Neural cell (in vitro differentiated cells): ENCODE measurements at regions not wholly inside any gene's neighbourhood (a gene's known extent, or its start where the extent isn't known, plus 50 kb on each side); places are given as distances from the start of the nearest gene placed in this dataset.
"Not testable (repeated sequence)": the region's sequence is repeated elsewhere in the genome, so short reads cannot be mapped to it uniquely, and the experiment has no call there.

Source experiments
- H2AFZ ChIP-seq: fragments of 200-600, 300-800 bp; sonication (generic), shearing (Covaris generic); 2 replicates; pipeline ENCODE4 v1.6.0; 2014; ENCODE audit warnings: low read depth, mild to moderate bottlenecking, antibody characterized with exemption, low read length, moderate library complexity
- H3F3A ChIP-seq: fragments of 200-600 bp; shearing (Covaris generic); 2 replicates; pipeline ENCODE4 v1.6.1; 2016; ENCODE audit warnings: mild to moderate bottlenecking, moderate library complexity, mixed read lengths, antibody characterized with exemption, low read length; ENCODE audit not compliant: insufficient read depth, poor library complexity, severe bottlenecking
- H3K27ac ChIP-seq: fragments of 200-600, 300-800 bp; sonication (generic), shearing (Covaris generic); 2 replicates; pipeline ENCODE4 v1.5.1; 2014; ENCODE audit warnings: mild to moderate bottlenecking, low read length, moderate library complexity
- H3K27me3 ChIP-seq: fragments of 300-800, 200-600 bp; sonication (generic), shearing (Covaris generic); 2 replicates; pipeline ENCODE4 v1.6.0; 2014; ENCODE audit warnings: mild to moderate bottlenecking, low read depth, low read length, moderate library complexity; ENCODE audit not compliant: insufficient read depth
- H3K36me3 ChIP-seq: fragments of 300-800, 200-600 bp; sonication (generic), shearing (Covaris generic); 2 replicates; pipeline ENCODE4 v1.5.1; 2014; ENCODE audit warnings: mild to moderate bottlenecking, antibody characterized with exemption, low read length, moderate library complexity; ENCODE audit not compliant: insufficient read depth
- H3K4me2 ChIP-seq: fragments of 300-800, 200-600 bp; sonication (generic), shearing (Covaris generic); 2 replicates; pipeline ENCODE4 v1.6.0; 2014; ENCODE audit warnings: mild to moderate bottlenecking, low read length
- H3K4me3 ChIP-seq: fragments of 300-800, 200-600 bp; sonication (generic), shearing (Covaris generic); 2 replicates; pipeline ENCODE4 v1.5.1; 2014; ENCODE audit warnings: mild to moderate bottlenecking, low read length, moderate library complexity
- H3K79me2 ChIP-seq: fragments of 200-600 bp; shearing (Covaris generic); replicated peaks from 2 replicates; pipeline ENCODE4 v1.6.0; 2014; ENCODE audit warnings: mild to moderate bottlenecking, low read length, moderate library complexity; ENCODE audit not compliant: insufficient read depth
- H3K9ac ChIP-seq: fragments of 300-800, 200-600 bp; sonication (generic), shearing (Covaris generic); 2 replicates; pipeline ENCODE4 v1.6.1; 2016; ENCODE audit warnings: mild to moderate bottlenecking, low read length, mixed read lengths
- H3K9me2 ChIP-seq: fragments of 200-600 bp; shearing (Covaris generic); 2 replicates; pipeline ENCODE4 v1.6.1; 2016; ENCODE audit warnings: mild to moderate bottlenecking, low read length, mixed read lengths; ENCODE audit not compliant: insufficient read depth
- H3K9me3 ChIP-seq: fragments of 200-600, 300-800 bp; sonication (generic), shearing (Covaris generic); 2 replicates; pipeline ENCODE4 v1.6.1; 2016; ENCODE audit warnings: mild to moderate bottlenecking, mixed run types, low read length, moderate library complexity, mixed read lengths
- H4K20me1 ChIP-seq: fragments of 200-600 bp; shearing (Covaris generic); 2 replicates; pipeline ENCODE4 v1.6.1; 2016; ENCODE audit warnings: mild to moderate bottlenecking, mixed run types; ENCODE audit not compliant: insufficient read depth
- CTCF ChIP-seq: fragments of 450-650 bp; IDR thresholded peaks from 2 replicates; pipeline ENCODE4 v1.5.1; 2014; ENCODE audit warnings: antibody characterized with exemption, mild to moderate bottlenecking, moderate library complexity; ENCODE audit not compliant: poor library complexity, severe bottlenecking
- EP300 ChIP-seq: fragments of 450-650 bp; conservative IDR thresholded peaks from 2 replicates; pipeline ENCODE4 v1.6.1; 2014; ENCODE audit warnings: antibody characterized with exemption, mild to moderate bottlenecking, moderate library complexity; ENCODE audit not compliant: poor library complexity, severe bottlenecking
- EZH2 ChIP-seq: fragments of 200-600, 300-800 bp; shearing (Covaris generic), sonication (generic); IDR thresholded peaks from 2 replicates; pipeline ENCODE4 v1.6.1; 2014; ENCODE audit warnings: antibody characterized with exemption, low read length, borderline replicate concordance, mild to moderate bottlenecking; ENCODE audit not compliant: insufficient read depth, poor library complexity, severe bottlenecking
- MXI1 ChIP-seq: fragments of 450-650 bp; conservative IDR thresholded peaks from 2 replicates; pipeline ENCODE4 v1.6.1; 2014; ENCODE audit warnings: antibody characterized with exemption, mild to moderate bottlenecking; ENCODE audit not compliant: poor library complexity, severe bottlenecking
- POLR2AphosphoS5 ChIP-seq: IDR thresholded peaks from 2 replicates; pipeline ENCODE4 v1.6.1; 2012
- RAD21 ChIP-seq: fragments of 450-650 bp; conservative IDR thresholded peaks from 2 replicates; pipeline ENCODE4 v1.6.1; 2014; ENCODE audit warnings: antibody characterized with exemption, mild to moderate bottlenecking, moderate library complexity
- REST ChIP-seq: IDR thresholded peaks from 2 replicates; pipeline ENCODE4 v1.6.1; 2012; ENCODE audit warnings: borderline replicate concordance
- SMC3 ChIP-seq: fragments of 450-650 bp; conservative IDR thresholded peaks from 2 replicates; pipeline ENCODE4 v1.6.1; 2014; ENCODE audit warnings: antibody characterized with exemption, mild to moderate bottlenecking, moderate library complexity; ENCODE audit not compliant: poor library complexity
- TAF1 ChIP-seq: IDR thresholded peaks from 2 replicates; pipeline ENCODE4 v1.6.1; 2012; ENCODE audit warnings: low read depth

GRCh38 chr22:23431337-23432072, 148.6 kb downstream of the IGLL1 start (continued):
- no peak for TF ChIP-seq EZH2

GRCh38 chr22:23424551-23425068, 155.5 kb downstream of the IGLL1 start:
- H3K27ac ChIP-seq, H3K9me2 ChIP-seq, H3K79me2 ChIP-seq, H2AFZ ChIP-seq, H3K36me3 ChIP-seq, H3K27me3 ChIP-seq, H3K4me2 ChIP-seq, H4K20me1 ChIP-seq, H3K9ac ChIP-seq, H3F3A ChIP-seq, H3K4me3 ChIP-seq, H3K9me3 ChIP-seq: not testable (repeated sequence)

- Histone ChIP-seq H3K9ac (no peak overlapping the region), H3K9me3 (no peaks in the 10 kb centered on the region), H3K36me3 (no peaks in the 10 kb centered on the region), H3F3A (no peaks in the 10 kb centered on the region), H3K9me2 (no peaks in the 10 kb centered on the region), H3K27me3 (no peaks in the 10 kb centered on the region), H3K79me2 (no peaks in the 10 kb centered on the region), H3K4me3 (no peak overlapping the region), H4K20me1 (no peaks in the 10 kb centered on the region), H3K4me2 (no peak overlapping the region), H2AFZ (no peak overlapping the region), H3K27ac (no peak overlapping the region)
- TF ChIP-seq TAF1 (no peak), EZH2 (no peak), EP300 (no peak), REST (no peak), RAD21 (no peak), POLR2AphosphoS5 (no peak), SMC3 (no peak), MXI1 (no peak), CTCF (no peak)
These were observed 156.1 kb downstream of the IGLL1 start for GRCh38 chr22:23424031-23424430.

GRCh38 chr22:23422281-23422680, 157.8 kb downstream of the IGLL1 start:
- not testable (repeated sequence) for H3K36me3 ChIP-seq, H4K20me1 ChIP-seq, H2AFZ ChIP-seq, H3K4me2 ChIP-seq, H3F3A ChIP-seq, H3K9ac ChIP-seq, H3K27me3 ChIP-seq, H3K9me3 ChIP-seq, H3K4me3 ChIP-seq, H3K79me2 ChIP-seq, H3K9me2 ChIP-seq, H3K27ac ChIP-seq

- H3K4me2 ChIP-seq, H3K36me3 ChIP-seq, H4K20me1 ChIP-seq, H3K9me2 ChIP-seq, H3K9me3 ChIP-seq, H3K4me3 ChIP-seq, H3F3A ChIP-seq, H3K27me3 ChIP-seq, H3K9ac ChIP-seq, H3K79me2 ChIP-seq, H2AFZ ChIP-seq, H3K27ac ChIP-seq: not testable (repeated sequence)
These were observed 158.8 kb downstream of the IGLL1 start for GRCh38 chr22:23421300-23421699.
